ENCODE measurements at regions not wholly inside any gene's neighbourhood (a gene's known extent, or its start where the extent isn't known, plus 50 kb on each side); places are given as distances from the start of the nearest gene placed in this dataset.
A peak's percentile ranks its signal among the peaks of the same experiment; 100 is the strongest.

DNA sequence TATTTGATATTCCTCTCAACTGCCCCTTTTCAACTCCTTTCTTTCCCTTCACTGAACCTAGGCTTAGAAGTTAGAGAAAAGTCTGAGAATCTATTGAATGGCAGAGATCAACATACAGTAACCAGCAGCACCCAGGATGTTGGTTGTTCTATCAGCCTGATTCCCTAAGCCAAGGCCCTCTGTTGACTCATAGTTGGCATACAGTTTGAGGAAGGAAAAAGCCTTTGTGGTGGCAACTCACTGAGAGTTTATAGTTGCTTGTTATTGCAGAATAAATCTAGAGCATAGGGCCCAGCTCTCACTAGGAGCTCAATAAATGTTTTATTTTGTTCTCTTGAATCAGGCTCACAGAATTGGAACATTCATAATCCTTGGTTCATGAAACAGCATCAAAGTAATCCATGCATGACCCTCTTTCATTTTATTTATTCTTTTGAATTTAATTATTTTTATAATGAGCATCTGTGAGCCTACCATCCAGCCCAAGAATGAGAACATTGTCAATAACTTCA lies 119.1 kb upstream of the ADGRF1 start:
- Histone ChIP-seq H3K27ac (ENCODE audit: low read depth, low read length) (no peak overlapping the region), H3K4me3 (ENCODE audit: low read length) (no peak overlapping the region), H3K4me1 (ENCODE audit: control insufficient read depth in 2 of 2, insufficient read depth in 2 of 2, low read length in 2 of 2) (no peaks in the 10 kb centered on the region), H3K9me3 (ENCODE audit: control insufficient read depth in 2 of 3, low read length in 3 of 3) (no peaks in the 10 kb centered on the region), H3K27me3 (ENCODE audit: control insufficient read depth in 2 of 2, insufficient read depth in 2 of 2, low read length in 2 of 2) (peaks cover 0 to 4% of the 10 kb centered on the region in 2 donors), H3K36me3 (ENCODE audit: control insufficient read depth in 2 of 3, insufficient read depth in 3 of 3, low read length in 3 of 3) (no peaks in the 10 kb centered on the region)
- intact Hi-C loops (cut with micrococcal nuclease), result no loop called here
- POLR2A ChIA-PET, result no interaction called here
- H3K4me3 Mint-ChIP-seq, result no peak overlapping the region
- CTCF ChIA-PET, result no interaction called here
- no peaks in the 10 kb centered on the region for H3K4me1 Mint-ChIP-seq
- H3K9me3 Mint-ChIP-seq, result peaks cover 0 to 5% (median 0%) of the 10 kb centered on the region in 11 donors
- no peak for DNase-seq
- peak; percentile 67 for ATAC-seq
- H3K27me3 Mint-ChIP-seq, result peaks cover 0 to 9% (median 6%) of the 10 kb centered on the region in 5 donors
- H3K36me3 Mint-ChIP-seq, result no peaks in the 10 kb centered on the region
- no peak overlapping the region for H3K27ac Mint-ChIP-seq

DNA sequence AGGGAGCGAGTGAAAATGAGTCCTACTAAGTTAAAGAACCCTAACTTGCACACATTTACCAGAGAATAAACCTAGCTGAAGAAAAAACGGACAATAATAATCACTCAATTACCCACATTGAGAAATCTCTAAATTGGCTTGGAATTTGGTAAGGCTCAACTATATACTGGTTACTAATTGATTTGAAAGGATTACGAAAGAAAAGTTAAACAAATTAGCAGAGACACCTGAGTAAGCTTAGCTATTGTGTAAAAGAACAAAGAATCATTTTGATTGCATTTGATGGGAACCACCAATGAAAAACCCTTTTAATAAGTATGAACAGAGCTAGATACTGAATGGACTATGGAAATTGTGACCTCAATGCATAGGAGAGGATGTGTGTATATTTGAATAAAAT lies 118.6 kb upstream of the ADGRF1 start:
- DNase-seq, result no peak
- CTCF ChIA-PET, result no interaction called here
- POLR2A ChIA-PET, result no interaction called here
- no peaks in the 10 kb centered on the region for H3K36me3 ChIP-seq (ENCODE audit: control insufficient read depth in 2 of 3, insufficient read depth in 3 of 3, low read length in 3 of 3)
- Mint-ChIP-seq H3K27ac (no peak overlapping the region), H3K9me3 (peaks cover 0 to 5% (median 0%) of the 10 kb centered on the region in 11 donors), H3K27me3 (peaks cover 0 to 9% (median 6%) of the 10 kb centered on the region in 5 donors), H3K4me1 (no peaks in the 10 kb centered on the region), H3K4me3 (no peak overlapping the region), H3K36me3 (no peaks in the 10 kb centered on the region)
- H3K4me3 ChIP-seq (ENCODE audit: low read length), result no peak overlapping the region
- H3K4me1 ChIP-seq (ENCODE audit: control insufficient read depth in 2 of 2, insufficient read depth in 2 of 2, low read length in 2 of 2), result no peaks in the 10 kb centered on the region
- peak; percentile 32 for ATAC-seq
- no peak overlapping the region for H3K27ac ChIP-seq (ENCODE audit: low read depth, low read length)
- no peaks in the 10 kb centered on the region for H3K9me3 ChIP-seq (ENCODE audit: control insufficient read depth in 2 of 3, low read length in 3 of 3)
- peaks cover 0 to 4% of the 10 kb centered on the region in 2 donors for H3K27me3 ChIP-seq (ENCODE audit: control insufficient read depth in 2 of 2, insufficient read depth in 2 of 2, low read length in 2 of 2)
- intact Hi-C loops (cut with micrococcal nuclease), result no loop called here

DNA sequence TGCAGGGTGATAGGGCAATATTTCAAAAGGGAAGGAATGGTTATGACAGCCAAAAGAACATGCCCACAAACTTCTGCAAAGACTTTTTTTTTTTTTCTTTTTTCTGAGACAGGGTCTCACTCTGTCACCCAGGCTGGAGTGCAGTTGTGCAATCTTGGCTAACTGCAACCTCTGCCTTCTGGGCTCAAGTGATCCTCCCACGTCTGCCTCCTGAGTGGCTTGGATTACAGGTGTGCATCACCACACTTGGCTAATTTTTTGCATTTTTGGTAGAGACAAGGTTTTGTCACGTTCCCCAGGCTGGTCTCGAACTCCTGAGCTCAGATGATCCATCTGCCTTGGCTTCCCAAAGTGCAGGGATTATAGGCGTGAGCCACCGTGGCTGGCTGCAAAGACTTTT lies 117.6 kb upstream of the ADGRF1 start:
- CTCF ChIA-PET, result no interaction called here

DNA sequence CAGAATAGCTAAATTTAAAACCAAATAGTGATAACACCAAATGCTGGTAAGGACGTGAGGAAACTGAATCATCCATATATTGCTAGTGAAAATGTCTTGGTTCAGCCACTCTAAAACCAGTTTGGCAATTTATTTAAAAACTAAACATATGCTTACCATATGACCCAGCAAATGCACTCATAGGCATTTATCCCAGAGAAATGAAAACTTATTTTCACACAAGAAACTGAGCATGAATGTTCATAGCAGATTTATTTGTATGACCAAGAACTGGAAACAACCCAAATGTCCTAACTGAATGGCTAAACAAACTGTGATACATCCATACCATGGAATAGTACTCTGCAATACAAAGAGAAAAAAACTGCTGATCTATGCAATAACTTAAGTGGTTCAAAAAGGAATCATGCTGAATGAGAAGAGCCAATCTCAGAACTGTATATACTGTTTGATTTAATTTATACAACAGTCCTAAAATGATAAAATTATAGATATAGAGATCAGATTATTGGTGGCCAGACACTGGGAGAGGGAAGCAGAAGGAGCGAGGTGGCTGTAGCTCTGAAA lies 115.6 kb upstream of the ADGRF1 start:
- ATAC-seq (no peak), DNase-seq (no peak)
- Mint-ChIP-seq H3K4me3 (no peak overlapping the region), H3K27me3 (peaks cover 0 to 10% (median 0%) of the 10 kb centered on the region in 5 donors), H3K9me3 (peaks cover 0 to 2% (median 0%) of the 10 kb centered on the region in 11 donors), H3K4me1 (no peaks in the 10 kb centered on the region), H3K27ac (no peak overlapping the region), H3K36me3 (no peaks in the 10 kb centered on the region)
- H3K9me3 ChIP-seq (ENCODE audit: control insufficient read depth in 2 of 3, low read length in 3 of 3), result no peaks in the 10 kb centered on the region
- ChIA-PET CTCF (no interaction called here), POLR2A (no interaction called here)
- intact Hi-C loops (cut with micrococcal nuclease), result no loop called here
- peaks cover 0 to 4% of the 10 kb centered on the region in 2 donors for H3K27me3 ChIP-seq (ENCODE audit: control insufficient read depth in 2 of 2, insufficient read depth in 2 of 2, low read length in 2 of 2)
- H3K36me3 ChIP-seq (ENCODE audit: control insufficient read depth in 2 of 3, insufficient read depth in 3 of 3, low read length in 3 of 3), result no peaks in the 10 kb centered on the region
- H3K4me3 ChIP-seq (ENCODE audit: low read length), result no peak overlapping the region
- no peaks in the 10 kb centered on the region for H3K4me1 ChIP-seq (ENCODE audit: control insufficient read depth in 2 of 2, insufficient read depth in 2 of 2, low read length in 2 of 2)
- no peak overlapping the region for H3K27ac ChIP-seq (ENCODE audit: low read depth, low read length)

More for the DNA sequence above, 117.6 kb upstream of the ADGRF1 start:
- H3K27ac ChIP-seq (ENCODE audit: low read depth, low read length), result no peak overlapping the region
- no peaks in the 10 kb centered on the region for H3K36me3 ChIP-seq (ENCODE audit: control insufficient read depth in 2 of 3, insufficient read depth in 3 of 3, low read length in 3 of 3)
- no peak overlapping the region for H3K4me3 Mint-ChIP-seq
- intact Hi-C loops (cut with micrococcal nuclease), result no loop called here
- no peaks in the 10 kb centered on the region for H3K36me3 Mint-ChIP-seq
- no peaks in the 10 kb centered on the region for H3K9me3 ChIP-seq (ENCODE audit: control insufficient read depth in 2 of 3, low read length in 3 of 3)
- DNase-seq (no peak), ATAC-seq (no peak)
- peaks cover 0 to 14% (median 6%) of the 10 kb centered on the region in 5 donors for H3K27me3 Mint-ChIP-seq
- POLR2A ChIA-PET, result no interaction called here
- H3K4me3 ChIP-seq (ENCODE audit: low read length), result no peak overlapping the region
- H3K4me1 ChIP-seq (ENCODE audit: control insufficient read depth in 2 of 2, insufficient read depth in 2 of 2, low read length in 2 of 2), result no peaks in the 10 kb centered on the region
- H3K9me3 Mint-ChIP-seq, result peaks cover 0 to 5% (median 0%) of the 10 kb centered on the region in 11 donors
- H3K27ac Mint-ChIP-seq, result no peak overlapping the region
- no peaks in the 10 kb centered on the region for H3K4me1 Mint-ChIP-seq
- H3K27me3 ChIP-seq (ENCODE audit: control insufficient read depth in 2 of 2, insufficient read depth in 2 of 2, low read length in 2 of 2), result peaks cover 0 to 4% of the 10 kb centered on the region in 2 donors

DNA sequence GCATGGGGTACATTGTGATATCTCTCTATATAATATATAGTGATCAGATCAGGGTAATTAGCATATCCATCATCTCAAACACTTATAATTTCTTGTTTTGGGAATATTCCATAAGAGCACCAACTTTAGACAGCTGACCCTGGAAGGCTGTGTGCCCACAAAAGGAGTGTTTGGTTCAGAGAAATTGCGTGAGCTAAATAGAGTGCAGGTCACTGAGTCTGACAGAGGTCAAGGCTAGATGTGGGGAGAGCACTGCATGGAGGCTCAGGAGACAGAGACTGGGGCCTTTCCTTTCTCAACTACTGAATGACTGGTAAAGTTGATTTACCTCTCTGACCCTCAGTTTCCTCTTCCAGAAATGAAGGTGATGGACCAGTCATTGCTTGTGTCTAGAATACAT lies 114.9 kb upstream of the ADGRF1 start:
- no peaks in the 10 kb centered on the region for H3K9me3 ChIP-seq (ENCODE audit: control insufficient read depth in 2 of 3, low read length in 3 of 3)
- intact Hi-C loops (cut with micrococcal nuclease), result no loop called here
- Mint-ChIP-seq H3K27ac (no peak overlapping the region), H3K27me3 (peaks cover 0 to 8% (median 0%) of the 10 kb centered on the region in 5 donors), H3K9me3 (no peaks in the 10 kb centered on the region), H3K4me1 (no peaks in the 10 kb centered on the region), H3K4me3 (no peak overlapping the region), H3K36me3 (no peaks in the 10 kb centered on the region)
- ChIA-PET CTCF (no interaction called here), POLR2A (no interaction called here)
- H3K4me3 ChIP-seq (ENCODE audit: low read length), result no peak overlapping the region
- DNase-seq (no peak), ATAC-seq (no peak)
- no peaks in the 10 kb centered on the region for H3K4me1 ChIP-seq (ENCODE audit: control insufficient read depth in 2 of 2, insufficient read depth in 2 of 2, low read length in 2 of 2)
- H3K36me3 ChIP-seq (ENCODE audit: control insufficient read depth in 2 of 3, insufficient read depth in 3 of 3, low read length in 3 of 3), result no peaks in the 10 kb centered on the region
- no peak overlapping the region for H3K27ac ChIP-seq (ENCODE audit: low read depth, low read length)
- peaks cover 0 to 4% of the 10 kb centered on the region in 2 donors for H3K27me3 ChIP-seq (ENCODE audit: control insufficient read depth in 2 of 2, insufficient read depth in 2 of 2, low read length in 2 of 2)

DNA sequence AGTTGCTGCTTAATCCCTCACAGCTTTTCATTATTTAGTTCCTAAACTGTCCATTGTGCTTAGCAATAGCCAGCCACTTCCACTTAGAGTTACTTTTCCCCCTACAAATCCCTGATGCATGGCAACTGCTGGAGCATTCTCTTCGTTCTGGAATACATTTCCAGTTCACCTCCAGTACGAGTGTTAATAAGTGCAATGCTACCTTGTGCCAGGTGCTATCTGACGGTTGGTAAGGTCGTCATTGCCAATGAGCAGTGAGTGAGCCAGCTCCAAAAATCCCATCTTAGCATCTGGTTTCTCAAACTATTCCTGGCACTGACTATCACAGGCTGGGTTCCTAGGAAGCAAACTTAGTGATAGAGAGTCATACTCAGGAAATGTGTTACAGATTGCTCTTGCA lies 114.1 kb upstream of the ADGRF1 start:
- POLR2A ChIA-PET, result no interaction called here
- Mint-ChIP-seq H3K36me3 (no peaks in the 10 kb centered on the region), H3K27me3 (peaks cover 0 to 8% (median 0%) of the 10 kb centered on the region in 5 donors), H3K4me1 (no peaks in the 10 kb centered on the region), H3K9me3 (no peaks in the 10 kb centered on the region), H3K4me3 (no peak overlapping the region), H3K27ac (no peak overlapping the region)
- intact Hi-C loops (cut with micrococcal nuclease), result no loop called here
- no peaks in the 10 kb centered on the region for H3K36me3 ChIP-seq (ENCODE audit: control insufficient read depth in 2 of 3, insufficient read depth in 3 of 3, low read length in 3 of 3)
- peaks cover 0 to 1% of the 10 kb centered on the region in 2 donors for H3K27me3 ChIP-seq (ENCODE audit: control insufficient read depth in 2 of 2, insufficient read depth in 2 of 2, low read length in 2 of 2)
- H3K4me3 ChIP-seq (ENCODE audit: low read length), result no peak overlapping the region
- DNase-seq, result no peak
- H3K9me3 ChIP-seq (ENCODE audit: control insufficient read depth in 2 of 3, low read length in 3 of 3), result no peaks in the 10 kb centered on the region
- no peak for ATAC-seq
- H3K27ac ChIP-seq (ENCODE audit: low read depth, low read length), result no peak overlapping the region
- CTCF ChIA-PET, result interaction anchor here (0.6 kb wide), 1 partner anchor 19 kb away, joined by 4 read pairs; no protein-coding TSS in a partner anchor
- no peaks in the 10 kb centered on the region for H3K4me1 ChIP-seq (ENCODE audit: control insufficient read depth in 2 of 2, insufficient read depth in 2 of 2, low read length in 2 of 2)

DNA sequence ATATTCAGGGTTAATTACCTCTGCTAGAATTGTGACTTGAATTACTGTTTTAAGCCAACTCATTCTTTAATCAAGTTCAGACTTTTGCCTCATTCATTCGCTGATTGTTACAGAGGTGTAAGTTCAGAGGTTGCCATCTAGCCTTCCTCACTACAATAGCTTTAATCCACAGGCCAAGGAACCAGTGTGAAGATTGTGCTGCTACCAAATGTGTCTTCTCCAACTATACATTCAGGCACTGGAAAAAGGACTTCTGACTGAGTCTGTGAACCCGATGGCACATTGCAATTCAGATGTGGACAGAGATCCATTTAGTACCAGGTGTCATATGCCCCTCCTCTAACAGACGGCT lies 111.2 kb upstream of the ADGRF1 start:
- intact Hi-C loops (cut with micrococcal nuclease), result no loop called here
- Histone ChIP-seq H3K27me3 (ENCODE audit: control insufficient read depth in 2 of 2, insufficient read depth in 2 of 2, low read length in 2 of 2) (no peaks in the 10 kb centered on the region), H3K9me3 (ENCODE audit: control insufficient read depth in 2 of 3, low read length in 3 of 3) (no peaks in the 10 kb centered on the region), H3K36me3 (ENCODE audit: control insufficient read depth in 2 of 3, insufficient read depth in 3 of 3, low read length in 3 of 3) (no peaks in the 10 kb centered on the region), H3K4me1 (ENCODE audit: control insufficient read depth in 2 of 2, insufficient read depth in 2 of 2, low read length in 2 of 2) (no peaks in the 10 kb centered on the region), H3K4me3 (ENCODE audit: low read length) (no peak overlapping the region), H3K27ac (ENCODE audit: low read depth, low read length) (no peak overlapping the region)
- Mint-ChIP-seq H3K27me3 (peaks cover 0 to 18% (median 6%) of the 10 kb centered on the region in 5 donors), H3K27ac (peak overlapping the region in 1 of 9 donors; percentile 69), H3K4me3 (no peak overlapping the region), H3K4me1 (no peaks in the 10 kb centered on the region), H3K9me3 (no peaks in the 10 kb centered on the region), H3K36me3 (no peaks in the 10 kb centered on the region)
- ChIA-PET POLR2A (no interaction called here), CTCF (no interaction called here)
- DNase-seq (no peak), ATAC-seq (no peak)

All from naive thymus-derived CD4-positive, alpha-beta T cell (primary cell).